Retina (tissue), 1 donor: ENCODE measurements at regions not wholly inside any gene's neighbourhood (a gene's known extent, or its start where the extent isn't known, plus 50 kb on each side); places are given as distances from the start of the nearest gene placed in this dataset.

Experiments used
- DNase-seq: peaks from one replicate; pipeline ENCODE4 v3.0.0-alpha.2; 2016

- no peak for DNase-seq
These were observed 231.9 kb downstream of the KCTD12 start for GRCh38 chr13:76654263-76654662.

GRCh38 chr13:76651286-76651685 is 234.9 kb downstream of the KCTD12 start:
- no peak for DNase-seq

- DNase-seq: no peak
These were observed 238.7 kb downstream of the KCTD12 start for GRCh38 chr13:76647550-76647949.

- no peak for DNase-seq
These were observed 239.3 kb downstream of the KCTD12 start for GRCh38 chr13:76646946-76647345.

GRCh38 chr13:76645632-76646031 is 240.6 kb downstream of the KCTD12 start:
- no peak for DNase-seq

GRCh38 chr13:76644906-76645305 is 241.3 kb downstream of the KCTD12 start:
- no peak for DNase-seq

GRCh38 chr13:76643596-76643995 is 242.6 kb downstream of the KCTD12 start:
- no peak for DNase-seq

- DNase-seq: no peak
These were observed 245.1 kb downstream of the KCTD12 start for GRCh38 chr13:76641056-76641455.

GRCh38 chr13:76638882-76639281 is 247.3 kb downstream of the KCTD12 start:
- no peak for DNase-seq

GRCh38 chr13:76638181-76638580 is 248.0 kb downstream of the KCTD12 start:
- DNase-seq: no peak

GRCh38 chr13:76637641-76638141 is 248.5 kb downstream of the KCTD12 start:
- DNase-seq: no peak

GRCh38 chr13:76636829-76637228 is 249.4 kb downstream of the KCTD12 start:
- DNase-seq: no peak

GRCh38 chr13:76635232-76636230 is 250.7 kb downstream of the KCTD12 start:
- DNase-seq: no peak

- no peak for DNase-seq
These were observed 251.6 kb downstream of the KCTD12 start for GRCh38 chr13:76634431-76635191.

- DNase-seq: no peak
These were observed 253.7 kb downstream of the KCTD12 start for GRCh38 chr13:76632401-76633044.

GRCh38 chr13:76630629-76631230 is 255.5 kb downstream of the KCTD12 start:
- DNase-seq: peak; percentile 63

- no peak for DNase-seq
These were observed 263.7 kb downstream of the KCTD12 start for GRCh38 chr13:76622315-76623040.

GRCh38 chr13:76621705-76622104 is 264.5 kb downstream of the KCTD12 start:
- no peak for DNase-seq

GRCh38 chr13:76620036-76620435 is 266.2 kb downstream of the KCTD12 start:
- no peak for DNase-seq

- DNase-seq: peak; percentile 56
These were observed 266.6 kb downstream of the KCTD12 start for GRCh38 chr13:76619631-76620030.

- no peak for DNase-seq
These were observed 275.3 kb downstream of the KCTD12 start for GRCh38 chr13:76610819-76611415.
